Calu3 (cell line): ENCODE measurements at regions not wholly inside any gene's neighbourhood (a gene's known extent, or its start where the extent isn't known, plus 50 kb on each side); places are given as distances from the start of the nearest gene placed in this dataset.

ENCODE experiments used
- BruUV-seq: library from RNA; stranded (reverse); fragments of 400-500 nt; replicated peaks from 2 replicates; lab custom pipeline; 2021; lab: Mats Ljungman, UMichigan
- CTCF ChIA-PET: fragments of 300-600 bp; sonication (Branson Sonifier 250); formaldehyde crosslinking; loops from one replicate; lab custom pipeline; 2022; ENCODE audit warnings: antibody characterized with exemption; lab: Charles Lee
- DNase-seq: peaks from one replicate; pipeline ENCODE4 v3.0.0; 2022
- H3K27ac Mint-ChIP-seq: one replicate; pipeline ENCODE4 v1.8.0; 2022; ENCODE audit warnings: mixed read lengths; ENCODE audit not compliant: unreplicated experiment
- H3K27me3 Mint-ChIP-seq: one replicate; pipeline ENCODE4 v1.8.0; 2022; ENCODE audit warnings: mixed read lengths; ENCODE audit not compliant: unreplicated experiment
- H3K36me3 Mint-ChIP-seq: one replicate; pipeline ENCODE4 v1.8.0; 2022; ENCODE audit warnings: mild to moderate bottlenecking, moderate library complexity, mixed read lengths; ENCODE audit not compliant: insufficient read depth, unreplicated experiment
- H3K4me1 Mint-ChIP-seq: one replicate; pipeline ENCODE4 v1.8.0; 2022; ENCODE audit warnings: mild to moderate bottlenecking, low read depth, mixed read lengths; ENCODE audit not compliant: unreplicated experiment
- H3K4me3 Mint-ChIP-seq: one replicate; pipeline ENCODE4 v1.8.0; 2022; ENCODE audit warnings: mild to moderate bottlenecking, low read depth, moderate library complexity, mixed read lengths; ENCODE audit not compliant: unreplicated experiment
- H3K9me3 Mint-ChIP-seq: one replicate; pipeline ENCODE4 v1.8.0; 2022; ENCODE audit warnings: low read depth, mixed read lengths; ENCODE audit not compliant: unreplicated experiment
- intact Hi-C: fragments of 100-400 bp; cut with micrococcal nuclease; formaldehyde crosslinking; loops from one replicate; pipeline ENCODE4 v1.10.0; 2022; ENCODE audit not compliant: unreplicated experiment
- TF ChIP-seq, protein P1 (sequence below): fragments of 200-600 bp; IDR thresholded peaks from one replicate; pipeline ENCODE4 v1.8.0; 2022; ENCODE audit warnings: antibody characterized with exemption; ENCODE audit not compliant: unreplicated experiment

DNA sequence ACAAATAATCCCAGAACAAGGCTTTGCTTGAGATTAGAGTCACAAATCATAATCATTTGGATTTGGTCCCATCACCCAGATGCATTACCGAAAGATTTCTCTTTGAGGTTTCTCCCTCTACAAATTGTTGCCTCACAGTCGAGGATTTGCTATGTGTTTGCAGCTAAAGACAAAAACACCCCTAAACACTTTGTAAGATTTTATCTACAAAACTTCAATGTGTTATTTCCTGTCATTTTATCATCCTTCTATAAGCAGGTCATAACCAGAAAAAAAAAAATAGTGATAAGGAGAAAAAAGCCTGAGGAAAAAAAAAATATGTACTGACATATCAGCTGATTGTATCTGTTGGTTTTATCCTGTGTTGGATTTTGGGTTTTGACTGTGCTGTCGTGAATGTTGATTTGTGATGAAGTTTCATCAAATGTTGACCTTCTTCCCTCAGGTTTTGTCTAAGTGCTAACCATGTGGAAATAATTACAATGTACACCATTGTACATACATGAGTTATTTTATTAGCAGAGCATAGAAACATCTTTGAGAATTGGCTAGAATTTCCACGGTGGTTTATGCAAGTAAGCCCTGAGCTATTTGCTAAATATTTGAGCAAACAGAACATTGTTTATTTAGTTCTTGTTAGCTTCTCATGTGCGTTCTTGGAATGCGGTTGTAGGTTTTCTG, 274.4 kb downstream of the NEBL start:
- TF ChIP-seq, protein P1, sequence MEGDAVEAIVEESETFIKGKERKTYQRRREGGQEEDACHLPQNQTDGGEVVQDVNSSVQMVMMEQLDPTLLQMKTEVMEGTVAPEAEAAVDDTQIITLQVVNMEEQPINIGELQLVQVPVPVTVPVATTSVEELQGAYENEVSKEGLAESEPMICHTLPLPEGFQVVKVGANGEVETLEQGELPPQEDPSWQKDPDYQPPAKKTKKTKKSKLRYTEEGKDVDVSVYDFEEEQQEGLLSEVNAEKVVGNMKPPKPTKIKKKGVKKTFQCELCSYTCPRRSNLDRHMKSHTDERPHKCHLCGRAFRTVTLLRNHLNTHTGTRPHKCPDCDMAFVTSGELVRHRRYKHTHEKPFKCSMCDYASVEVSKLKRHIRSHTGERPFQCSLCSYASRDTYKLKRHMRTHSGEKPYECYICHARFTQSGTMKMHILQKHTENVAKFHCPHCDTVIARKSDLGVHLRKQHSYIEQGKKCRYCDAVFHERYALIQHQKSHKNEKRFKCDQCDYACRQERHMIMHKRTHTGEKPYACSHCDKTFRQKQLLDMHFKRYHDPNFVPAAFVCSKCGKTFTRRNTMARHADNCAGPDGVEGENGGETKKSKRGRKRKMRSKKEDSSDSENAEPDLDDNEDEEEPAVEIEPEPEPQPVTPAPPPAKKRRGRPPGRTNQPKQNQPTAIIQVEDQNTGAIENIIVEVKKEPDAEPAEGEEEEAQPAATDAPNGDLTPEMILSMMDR, result no peak
- Mint-ChIP-seq H3K27ac (no peak overlapping the region), H3K9me3 (peaks cover 3% of the 10 kb centered on the region), H3K4me3 (no peak overlapping the region), H3K27me3 (no peaks in the 10 kb centered on the region), H3K36me3 (no peaks in the 10 kb centered on the region), H3K4me1 (no peaks in the 10 kb centered on the region)
- no peak for DNase-seq
- intact Hi-C loops, result no loop called here
- CTCF ChIA-PET, result no interaction called here
- BruUV-seq, result no TSS peak

DNA sequence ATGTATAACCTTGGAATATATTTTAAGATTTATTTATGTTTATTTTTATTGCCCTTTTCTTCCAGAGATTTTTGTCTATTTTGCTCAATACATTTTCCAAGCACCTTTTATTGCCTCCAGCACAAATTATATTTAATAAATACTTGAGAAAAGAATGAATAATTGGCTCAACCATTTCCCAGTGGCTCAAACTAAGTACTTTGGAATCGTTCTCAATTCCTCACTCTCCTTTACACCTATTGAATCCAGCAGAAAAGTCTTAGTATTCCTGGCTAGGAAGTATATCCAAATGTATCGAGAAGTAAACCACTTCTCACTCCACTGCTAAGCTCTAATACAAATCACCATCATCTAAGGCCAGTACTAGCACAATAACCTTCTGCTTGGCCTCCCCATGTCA, 276.1 kb downstream of the NEBL start:
- TF ChIP-seq, protein P1, result no peak
- CTCF ChIA-PET, result no interaction called here
- Mint-ChIP-seq H3K36me3 (no peaks in the 10 kb centered on the region), H3K4me1 (no peaks in the 10 kb centered on the region), H3K9me3 (peaks cover 3% of the 10 kb centered on the region), H3K27ac (no peak overlapping the region), H3K4me3 (no peak overlapping the region), H3K27me3 (no peaks in the 10 kb centered on the region)
- no peak for DNase-seq
- intact Hi-C loops, result no loop called here
- BruUV-seq, result no TSS peak

DNA sequence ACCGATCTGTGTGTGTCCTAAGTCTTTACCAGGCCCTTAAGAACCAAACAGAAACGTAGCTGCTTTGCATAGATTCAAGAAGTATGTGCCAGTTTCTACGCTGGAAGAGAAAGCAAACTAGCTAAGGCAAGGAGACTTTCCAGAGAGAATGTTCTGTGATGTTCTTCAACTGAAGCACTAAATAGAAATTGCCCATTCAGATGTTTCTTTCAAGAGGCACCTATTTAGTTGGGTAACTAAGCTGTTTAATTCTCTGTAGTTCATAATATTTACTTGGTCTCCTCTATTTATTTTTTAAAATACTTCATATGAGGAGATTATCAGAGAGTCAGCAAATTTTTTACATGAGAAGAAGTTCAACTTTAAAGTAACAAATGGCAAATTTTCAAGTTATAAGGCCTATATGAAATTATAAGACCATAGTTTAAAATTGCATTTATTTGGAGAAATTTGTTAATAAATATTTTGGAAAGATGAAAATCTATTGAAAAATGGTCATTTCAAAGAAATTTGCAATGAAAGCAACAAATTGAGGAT, 279.0 kb downstream of the NEBL start:
- no peaks in the 10 kb centered on the region for H3K4me1 Mint-ChIP-seq
- no peak overlapping the region for H3K27ac Mint-ChIP-seq
- intact Hi-C loops, result no loop called here
- H3K27me3 Mint-ChIP-seq, result no peaks in the 10 kb centered on the region
- H3K9me3 Mint-ChIP-seq, result peaks cover 7% of the 10 kb centered on the region
- H3K36me3 Mint-ChIP-seq, result no peaks in the 10 kb centered on the region
- TF ChIP-seq, protein P1, result no peak
- no peak for DNase-seq
- CTCF ChIA-PET, result no interaction called here
- no TSS peak for BruUV-seq
- H3K4me3 Mint-ChIP-seq, result no peak overlapping the region

DNA sequence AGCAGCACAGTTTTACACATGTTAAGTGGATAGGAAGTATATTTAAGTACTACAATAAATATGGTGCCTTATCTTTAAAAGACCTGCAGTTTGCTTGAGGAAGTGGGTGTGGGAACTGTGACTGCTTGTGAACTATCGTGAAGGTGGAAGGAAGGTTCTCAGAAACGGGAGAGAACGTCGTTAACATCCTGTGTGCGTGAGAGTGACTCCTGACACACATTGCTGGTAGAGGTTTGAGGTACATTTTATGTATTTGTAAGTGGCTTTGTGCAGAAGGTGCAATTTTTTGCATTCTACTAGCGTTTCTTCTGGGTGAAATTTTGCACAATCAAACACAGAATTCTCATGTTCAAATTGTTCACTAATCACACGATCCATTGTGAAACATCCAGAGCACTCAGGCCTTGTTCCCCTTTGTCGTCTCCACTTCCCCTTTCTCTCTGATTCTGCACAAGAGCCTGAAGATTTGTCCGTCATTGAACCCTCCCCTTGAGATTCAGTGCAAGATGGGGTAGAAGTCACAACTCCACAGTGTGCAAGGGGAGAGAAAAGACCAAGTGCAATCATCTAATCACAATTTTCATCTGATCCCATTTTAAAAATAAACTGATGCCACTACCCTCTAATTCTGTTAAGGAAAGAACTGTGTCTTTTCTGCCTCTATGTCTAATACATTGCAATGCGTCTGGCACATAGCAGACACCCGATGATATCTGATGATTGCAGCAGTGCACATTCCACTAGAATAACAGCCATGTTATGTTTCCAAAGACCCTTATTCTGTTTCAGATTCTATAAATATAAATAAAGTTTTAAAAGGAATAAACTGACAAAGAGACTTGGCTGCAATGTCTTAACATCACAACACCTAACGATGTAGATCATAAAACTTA, 279.9 kb downstream of the NEBL start:
- intact Hi-C loops, result no loop called here
- peaks cover 7% of the 10 kb centered on the region for H3K9me3 Mint-ChIP-seq
- CTCF ChIA-PET, result no interaction called here
- no peaks in the 10 kb centered on the region for H3K27me3 Mint-ChIP-seq
- no peaks in the 10 kb centered on the region for H3K36me3 Mint-ChIP-seq
- TF ChIP-seq, protein P1, result no peak
- no peak overlapping the region for H3K4me3 Mint-ChIP-seq
- BruUV-seq, result no TSS peak
- H3K4me1 Mint-ChIP-seq, result no peaks in the 10 kb centered on the region
- H3K27ac Mint-ChIP-seq, result no peak overlapping the region
- DNase-seq, result no peak
